ENCODE measurements at regions not wholly inside any gene's neighbourhood (a gene's known extent, or its start where the extent isn't known, plus 50 kb on each side); places are given as distances from the start of the nearest gene placed in this dataset.
"Not testable (repeated sequence)": the region's sequence is repeated elsewhere in the genome, so short reads cannot be mapped to it uniquely, and the experiment has no call there.

- Mint-ChIP-seq H3K27me3 (peaks cover 13% of the 10 kb centered on the region), H3K9me3 (ENCODE audit: low read depth) (peaks cover 11% of the 10 kb centered on the region), H3K4me1 (ENCODE audit: low read depth) (peaks cover 23% of the 10 kb centered on the region)
- not testable (repeated sequence) for DNase-seq (ENCODE audit: low spot score, unreplicated experiment); H3K36me3 Mint-ChIP-seq (ENCODE audit: insufficient read depth); H3K27ac Mint-ChIP-seq; H3K4me3 Mint-ChIP-seq (ENCODE audit: low read depth)
These were observed 266.3 kb upstream of the TLE3 start for GRCh38 chr15:70364023-70364422.

GRCh38 chr15:70362886-70363285 lies 265.2 kb upstream of the TLE3 start:
- Mint-ChIP-seq H3K36me3 (ENCODE audit: insufficient read depth) (no peaks in the 10 kb centered on the region), H3K27me3 (peaks cover 10% of the 10 kb centered on the region), H3K9me3 (ENCODE audit: low read depth) (peaks cover 11% of the 10 kb centered on the region), H3K4me3 (ENCODE audit: low read depth) (no peak overlapping the region), H3K4me1 (ENCODE audit: low read depth) (peaks cover 32% of the 10 kb centered on the region), H3K27ac (no peak overlapping the region)
- peak; percentile 75 for TF ChIP-seq CTCF (IDR thresholded peaks at IDR 0.05; ENCODE audit: unreplicated experiment)
- DNase-seq (ENCODE audit: low spot score, unreplicated experiment) = no peak

GRCh38 chr15:70362350-70362749 lies 264.6 kb upstream of the TLE3 start:
- TF ChIP-seq CTCF (IDR thresholded peaks at IDR 0.05; ENCODE audit: unreplicated experiment) = no peak
- Mint-ChIP-seq H3K27me3 (peaks cover 10% of the 10 kb centered on the region), H3K4me1 (ENCODE audit: low read depth) (peaks cover 38% of the 10 kb centered on the region), H3K9me3 (ENCODE audit: low read depth) (peaks cover 11% of the 10 kb centered on the region), H3K4me3 (ENCODE audit: low read depth) (no peak overlapping the region), H3K36me3 (ENCODE audit: insufficient read depth) (no peaks in the 10 kb centered on the region), H3K27ac (no peak overlapping the region)
- DNase-seq (ENCODE audit: low spot score, unreplicated experiment) = no peak

- Mint-ChIP-seq H3K36me3 (ENCODE audit: insufficient read depth) (no peaks in the 10 kb centered on the region), H3K27me3 (peaks cover 10% of the 10 kb centered on the region), H3K4me1 (ENCODE audit: low read depth) (peaks cover 42% of the 10 kb centered on the region), H3K27ac (no peak overlapping the region), H3K9me3 (ENCODE audit: low read depth) (peaks cover 10% of the 10 kb centered on the region), H3K4me3 (ENCODE audit: low read depth) (no peak overlapping the region)
- TF ChIP-seq CTCF (IDR thresholded peaks at IDR 0.05; ENCODE audit: unreplicated experiment) = no peak
- no peak for DNase-seq (ENCODE audit: low spot score, unreplicated experiment)
These were observed 264.2 kb upstream of the TLE3 start for GRCh38 chr15:70361891-70362290.

GRCh38 chr15:70361106-70361505 lies 263.4 kb upstream of the TLE3 start:
- H3K4me1 Mint-ChIP-seq (ENCODE audit: low read depth) = peaks cover 46% of the 10 kb centered on the region
- H3K36me3 Mint-ChIP-seq (ENCODE audit: insufficient read depth) = no peaks in the 10 kb centered on the region
- H3K4me3 Mint-ChIP-seq (ENCODE audit: low read depth) = no peak overlapping the region
- H3K27me3 Mint-ChIP-seq = peaks cover 12% of the 10 kb centered on the region
- DNase-seq (ENCODE audit: low spot score, unreplicated experiment) = no peak
- peaks cover 4% of the 10 kb centered on the region for H3K9me3 Mint-ChIP-seq (ENCODE audit: low read depth)
- TF ChIP-seq CTCF (IDR thresholded peaks at IDR 0.05; ENCODE audit: unreplicated experiment) = no peak
- no peak overlapping the region for H3K27ac Mint-ChIP-seq

- no peak for DNase-seq (ENCODE audit: low spot score, unreplicated experiment)
- Mint-ChIP-seq H3K27ac (no peak overlapping the region), H3K4me3 (ENCODE audit: low read depth) (no peak overlapping the region), H3K27me3 (peaks cover 23% of the 10 kb centered on the region), H3K9me3 (ENCODE audit: low read depth) (no peaks in the 10 kb centered on the region), H3K36me3 (ENCODE audit: insufficient read depth) (no peaks in the 10 kb centered on the region), H3K4me1 (ENCODE audit: low read depth) (peaks cover 48% of the 10 kb centered on the region)
- TF ChIP-seq CTCF (IDR thresholded peaks at IDR 0.05; ENCODE audit: unreplicated experiment) = no peak
These were observed 261.3 kb upstream of the TLE3 start for GRCh38 chr15:70358871-70359647.

Data from progenitor cell of endocrine pancreas (in vitro differentiated cells).